ENCODE measurements at regions not wholly inside any gene's neighbourhood (a gene's known extent, or its start where the extent isn't known, plus 50 kb on each side); places are given as distances from the start of the nearest gene placed in this dataset.

- TF ChIP-seq POLR2AphosphoS5 (IDR thresholded peaks at IDR 0.05; ENCODE audit: low read depth, low read length) (no peak), POLR2A (IDR thresholded peaks at IDR 0.05; ENCODE audit: low read depth, low read length) (no peak)
Measured at GRCh38 chr5:35478856-35479682, 138.6 kb upstream of the SPEF2 start.
